Adrenal gland (tissue), 9 donors: ENCODE measurements at regions not wholly inside any gene's neighbourhood (a gene's known extent, or its start where the extent isn't known, plus 50 kb on each side); places are given as distances from the start of the nearest gene placed in this dataset.
A peak's percentile ranks its signal among the peaks of the same experiment; 100 is the strongest.

Experiments
- DNase-seq, 7 donors: peaks; one replicate each; pipeline ENCODE4 v3.0.0-alpha.2; 2019 to 2020
- H3K27ac ChIP-seq, 5 donors: fragments of 200-600 bp; sonication (generic) in 4 of 5; 1 replicate in 3 of 5; 2 replicates in 2 of 5; pipeline versions ENCODE4 v1.5.1 to v1.8.0; 2016 to 2020; ENCODE audit warnings: mild to moderate bottlenecking in 1 of 5
- H3K27me3 ChIP-seq: fragments of 200-600 bp; 2 replicates; pipeline ENCODE4 v1.8.0; 2021
- H3K36me3 ChIP-seq, 2 donors: fragments of 200-600 bp; replicated peaks in 1 of 2; 1 replicate in 1 of 2; 2 replicates in 1 of 2; pipeline versions ENCODE4 v1.5.1 to v1.8.0; 2018 to 2022
- H3K4me1 ChIP-seq, 2 donors: fragments of 200-600 bp; replicated peaks in 1 of 2; 1 replicate in 1 of 2; 2 replicates in 1 of 2; pipeline versions ENCODE4 v1.5.1 to v1.8.0; 2018 to 2021
- H3K4me3 ChIP-seq, 4 donors: fragments of 200-600 bp; sonication (generic) in 3 of 4; one replicate each; pipeline ENCODE4 v1.5.1; 2016 to 2018
- H3K9me3 ChIP-seq, 3 donors: fragments of 200-600 bp; sonication (generic) in 1 of 3; replicated peaks in 1 of 3; 1 replicate in 2 of 3; 2 replicates in 1 of 3; pipeline versions ENCODE4 v1.5.1 to v1.8.0; 2016 to 2021
- POLR2A ChIP-seq, 2 donors: fragments of 450-650 bp; IDR thresholded peaks; one replicate each; pipeline ENCODE4 v1.6.1; 2017; ENCODE audit warnings: antibody characterized with exemption in 2 of 2, mild to moderate bottlenecking in 2 of 2, moderate library complexity in 1 of 2
- WGBS, 4 donors: extraction: QIAGEN DNeasy Blood & Tissue Kit in 2 of 4; methylation state at CpG; one replicate each; pipeline versions ENCODE4 v1.1.5 to v1.1.7; 2013 to 2017; 5-methylcytosine and 5-hydroxymethylcytosine counted together
- intact Hi-C, 2 donors: fragments of 100-400 bp; cut with DNase I; formaldehyde crosslinking; loops; one replicate each; pipeline versions ENCODE4 v1.14.1 to v1.15.0; 2022 to 2023
- TF ChIP-seq, protein P1 (sequence below), 6 experiments: fragments of 450-650 bp in 4 of 6; fragments of 200-600 bp in 2 of 6; sonication (generic) in 1 of 6; IDR thresholded peaks; 1 replicate in 5 of 6; 2 replicates in 1 of 6; pipeline versions ENCODE4 v1.5.1 to v1.8.0; 2016 to 2021; ENCODE audit warnings: antibody characterized with exemption in 6 of 6, mild to moderate bottlenecking in 2 of 6, moderate library complexity in 1 of 6
- donor health status: healthy with polysubstance abuse.
- donor health status: Bipolar disorder and iron deficiency.
- donor health status: DM: yes; HTN: yes; CAD: no.
- donor health status: DM: no; HTN: no; CAD: no.
- donor health status: DM: no; HTN: no; CAD: no.

DNA sequence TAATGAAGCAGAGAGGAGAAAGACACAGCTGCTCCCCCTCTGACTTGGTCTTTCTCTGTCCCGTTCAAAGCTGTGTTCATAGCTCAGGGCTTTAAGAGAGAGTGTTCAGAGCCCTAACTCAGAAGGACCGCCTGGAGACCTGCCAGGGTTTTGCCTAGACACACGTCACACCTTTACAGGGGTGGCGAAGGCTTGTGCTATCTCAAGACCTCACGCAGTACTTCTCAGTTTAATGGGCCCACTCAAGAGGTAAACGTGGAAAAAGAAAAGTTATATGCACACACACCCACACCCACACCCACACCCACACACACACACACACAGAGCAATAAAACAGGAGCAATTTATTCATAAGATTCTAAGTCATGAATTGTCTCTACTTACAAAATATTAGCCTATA, 374.3 kb downstream of the C12orf75 start:
- Histone ChIP-seq H3K27ac (no peak overlapping the region), H3K4me3 (no peak overlapping the region), H3K27me3 (no peaks in the 10 kb centered on the region), H3K4me1 (peaks cover 0 to 8% of the 10 kb centered on the region in 2 donors), H3K36me3 (no peaks in the 10 kb centered on the region), H3K9me3 (no peaks in the 10 kb centered on the region)
- TF ChIP-seq, protein P1, sequence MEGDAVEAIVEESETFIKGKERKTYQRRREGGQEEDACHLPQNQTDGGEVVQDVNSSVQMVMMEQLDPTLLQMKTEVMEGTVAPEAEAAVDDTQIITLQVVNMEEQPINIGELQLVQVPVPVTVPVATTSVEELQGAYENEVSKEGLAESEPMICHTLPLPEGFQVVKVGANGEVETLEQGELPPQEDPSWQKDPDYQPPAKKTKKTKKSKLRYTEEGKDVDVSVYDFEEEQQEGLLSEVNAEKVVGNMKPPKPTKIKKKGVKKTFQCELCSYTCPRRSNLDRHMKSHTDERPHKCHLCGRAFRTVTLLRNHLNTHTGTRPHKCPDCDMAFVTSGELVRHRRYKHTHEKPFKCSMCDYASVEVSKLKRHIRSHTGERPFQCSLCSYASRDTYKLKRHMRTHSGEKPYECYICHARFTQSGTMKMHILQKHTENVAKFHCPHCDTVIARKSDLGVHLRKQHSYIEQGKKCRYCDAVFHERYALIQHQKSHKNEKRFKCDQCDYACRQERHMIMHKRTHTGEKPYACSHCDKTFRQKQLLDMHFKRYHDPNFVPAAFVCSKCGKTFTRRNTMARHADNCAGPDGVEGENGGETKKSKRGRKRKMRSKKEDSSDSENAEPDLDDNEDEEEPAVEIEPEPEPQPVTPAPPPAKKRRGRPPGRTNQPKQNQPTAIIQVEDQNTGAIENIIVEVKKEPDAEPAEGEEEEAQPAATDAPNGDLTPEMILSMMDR (IDR thresholded peaks at IDR 0.05), result no peak
- no peak for TF ChIP-seq POLR2A (IDR thresholded peaks at IDR 0.05)
- intact Hi-C loops, result loop anchor here (5.0 to 10.0 kb wide), 3 partner anchors 430 to 500 kb away; partner anchors contain the start of gene NUAK1 (in 2 of the 2)
- no peak for DNase-seq
- WGBS, 4 donors, result 59 to 71% (median 68%) methylated on average over 6 of the region's 6 CpGs

- TF ChIP-seq, protein P1 (IDR thresholded peaks at IDR 0.05), result no peak
- TF ChIP-seq POLR2A (IDR thresholded peaks at IDR 0.05), result no peak
- Histone ChIP-seq H3K9me3 (no peaks in the 10 kb centered on the region), H3K4me3 (no peak overlapping the region), H3K36me3 (no peaks in the 10 kb centered on the region), H3K27ac (no peak overlapping the region), H3K27me3 (no peaks in the 10 kb centered on the region), H3K4me1 (peaks cover 0 to 8% of the 10 kb centered on the region in 2 donors)
- WGBS, 4 donors, result 60 to 75% (median 67%) methylated on average over 6 to 8 of the region's 8 CpGs
- intact Hi-C loops, result loop anchor here (5.0 to 10.0 kb wide), 3 partner anchors 430 to 500 kb away; partner anchors contain the start of gene NUAK1 (in 2 of the 2)
- DNase-seq, result no peak
Measured at GRCh38 chr12:105705235-105705634, 374.7 kb downstream of the C12orf75 start.

DNA sequence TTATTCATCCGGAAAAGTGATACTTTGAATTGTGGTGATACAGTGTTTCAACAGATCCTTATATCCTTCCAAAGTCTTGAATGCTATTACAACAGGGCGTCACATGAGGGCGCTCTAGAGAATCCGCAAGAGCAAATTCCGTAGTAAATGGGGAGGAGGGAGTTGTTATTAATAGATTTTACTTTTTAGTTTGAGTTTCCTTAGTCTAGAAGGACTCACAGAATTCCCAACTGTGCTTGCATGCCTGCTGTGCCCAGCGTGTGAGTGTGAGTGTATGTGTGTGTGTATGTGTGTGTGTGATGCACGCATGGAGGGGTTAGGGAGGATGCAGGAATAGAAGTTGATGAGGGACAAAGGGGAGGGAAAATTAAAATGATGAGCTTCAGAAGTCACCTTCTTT, 375.3 kb downstream of the C12orf75 start:
- Histone ChIP-seq H3K4me3 (no peak overlapping the region), H3K9me3 (no peaks in the 10 kb centered on the region), H3K4me1 (peaks cover 0 to 8% of the 10 kb centered on the region in 2 donors), H3K27ac (peak overlapping the region in 2 of 5 donors; percentile 0 to 36), H3K36me3 (no peaks in the 10 kb centered on the region), H3K27me3 (no peaks in the 10 kb centered on the region)
- TF ChIP-seq POLR2A (IDR thresholded peaks at IDR 0.05), result no peak
- TF ChIP-seq, protein P1 (IDR thresholded peaks at IDR 0.05), result peak; percentile 57 to 83 (median 75)
- intact Hi-C loops, result loop anchor here (5.0 to 10.0 kb wide), 3 partner anchors 429 to 499 kb away; partner anchors contain the start of gene NUAK1 (in 2 of the 2)
- DNase-seq, result peak; percentile 43 to 78 (median 59)
- 23 to 31% (median 25%) methylated on average over 7 of the region's 7 CpGs for WGBS, 4 donors

DNA sequence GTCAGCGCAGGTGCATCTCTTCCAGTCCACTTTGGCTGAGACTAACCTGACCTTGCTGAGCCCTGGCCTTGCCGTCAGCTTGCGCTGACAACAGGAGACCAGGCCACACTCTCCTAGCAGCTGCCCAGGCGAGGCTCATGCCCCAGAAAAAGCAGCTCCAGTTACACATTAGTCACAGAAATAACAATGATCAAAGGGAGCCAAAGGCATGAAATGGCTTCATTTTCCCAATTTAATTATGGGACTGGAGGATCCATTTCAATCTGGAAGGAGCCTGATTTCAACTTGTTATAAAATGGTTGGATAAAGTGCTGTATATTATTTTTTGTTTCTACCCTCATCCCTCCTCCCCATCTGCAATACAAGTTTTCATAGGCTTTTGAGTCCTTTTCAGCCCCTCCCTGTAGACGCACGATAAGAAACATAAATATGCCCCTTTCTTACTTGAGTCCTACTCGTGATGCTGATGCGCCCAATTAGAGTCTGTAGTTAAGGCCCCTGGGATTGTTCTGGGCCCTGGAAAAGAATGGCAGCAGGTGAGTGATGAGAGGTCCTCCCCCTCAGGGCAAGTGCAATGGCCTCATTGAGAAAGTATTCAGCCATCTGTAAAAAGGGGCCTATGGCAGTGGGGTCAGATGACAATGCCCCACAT, 376.0 kb downstream of the C12orf75 start:
- WGBS, 4 donors, result 70 to 78% (median 72%) methylated on average over 8 of the region's 8 CpGs
- peaks cover 0 to 8% of the 10 kb centered on the region in 2 donors for H3K4me1 ChIP-seq
- H3K4me3 ChIP-seq, result no peak overlapping the region
- peak overlapping the region in 2 of 5 donors; percentile 0 to 36 for H3K27ac ChIP-seq
- no peaks in the 10 kb centered on the region for H3K36me3 ChIP-seq
- TF ChIP-seq, protein P1 (IDR thresholded peaks at IDR 0.05), result no peak
- TF ChIP-seq POLR2A (IDR thresholded peaks at IDR 0.05), result no peak
- no peaks in the 10 kb centered on the region for H3K27me3 ChIP-seq
- intact Hi-C loops, result loop anchor here (5.0 to 10.0 kb wide), 3 partner anchors 428 to 498 kb away; partner anchors contain the start of gene NUAK1 (in 2 of the 2)
- peak; percentile 39 to 78 (median 65) for DNase-seq
- no peaks in the 10 kb centered on the region for H3K9me3 ChIP-seq
